GM19043 (cell line): ENCODE measurements at regions not wholly inside any gene's neighbourhood (a gene's known extent, or its start where the extent isn't known, plus 50 kb on each side); places are given as distances from the start of the nearest gene placed in this dataset.

Experiments used
- ATAC-seq: cut with Tn5 transposase; IDR thresholded peaks from one replicate; pipeline ENCODE4 v1.9.1; 2021; ENCODE audit warnings: low read depth; ENCODE audit not compliant: unreplicated experiment

- ATAC-seq = no peak
Observed at GRCh38 chr17:15893658-15894024, 51.3 kb upstream of the ADORA2B start.

- ATAC-seq = no peak
Observed at GRCh38 chr17:15894258-15894657, 50.7 kb upstream of the ADORA2B start.

- ATAC-seq = no peak
Observed at GRCh38 chr17:15894913-15895658, 49.8 kb upstream of the ADORA2B start.
